PFSK-1 (cell line): ENCODE measurements at regions not wholly inside any gene's neighbourhood (a gene's known extent, or its start where the extent isn't known, plus 50 kb on each side); places are given as distances from the start of the nearest gene placed in this dataset.

Experiments
- POLR2AphosphoS5 ChIP-seq: IDR thresholded peaks from 2 replicates; pipeline ENCODE4 v1.6.1; 2012; ENCODE audit warnings: low read depth, mild to moderate bottlenecking, control low read depth, low read length, moderate library complexity
- SIN3A ChIP-seq: IDR thresholded peaks from 2 replicates; pipeline ENCODE4 v1.6.1; 2012; ENCODE audit warnings: mild to moderate bottlenecking, low read length, moderate library complexity, borderline replicate concordance; ENCODE audit not compliant: insufficient read depth
- TAF1 ChIP-seq: IDR thresholded peaks from 2 replicates; pipeline ENCODE4 v1.6.1; 2012; ENCODE audit warnings: low read length, control low read depth, borderline replicate concordance; ENCODE audit not compliant: insufficient read depth
- TF ChIP-seq, protein P1 (sequence below), 2 experiments: IDR thresholded peaks; 2 replicates each; pipeline versions ENCODE4 v1.6.1 to v1.8.0; 2011 to 2012; ENCODE audit warnings: low read depth in 2 of 2, low read length in 2 of 2, control low read depth in 1 of 2, inconsistent platforms in 1 of 2, mild to moderate bottlenecking in 1 of 2, moderate library complexity in 1 of 2; ENCODE audit not compliant: insufficient read depth in 1 of 2

DNA sequence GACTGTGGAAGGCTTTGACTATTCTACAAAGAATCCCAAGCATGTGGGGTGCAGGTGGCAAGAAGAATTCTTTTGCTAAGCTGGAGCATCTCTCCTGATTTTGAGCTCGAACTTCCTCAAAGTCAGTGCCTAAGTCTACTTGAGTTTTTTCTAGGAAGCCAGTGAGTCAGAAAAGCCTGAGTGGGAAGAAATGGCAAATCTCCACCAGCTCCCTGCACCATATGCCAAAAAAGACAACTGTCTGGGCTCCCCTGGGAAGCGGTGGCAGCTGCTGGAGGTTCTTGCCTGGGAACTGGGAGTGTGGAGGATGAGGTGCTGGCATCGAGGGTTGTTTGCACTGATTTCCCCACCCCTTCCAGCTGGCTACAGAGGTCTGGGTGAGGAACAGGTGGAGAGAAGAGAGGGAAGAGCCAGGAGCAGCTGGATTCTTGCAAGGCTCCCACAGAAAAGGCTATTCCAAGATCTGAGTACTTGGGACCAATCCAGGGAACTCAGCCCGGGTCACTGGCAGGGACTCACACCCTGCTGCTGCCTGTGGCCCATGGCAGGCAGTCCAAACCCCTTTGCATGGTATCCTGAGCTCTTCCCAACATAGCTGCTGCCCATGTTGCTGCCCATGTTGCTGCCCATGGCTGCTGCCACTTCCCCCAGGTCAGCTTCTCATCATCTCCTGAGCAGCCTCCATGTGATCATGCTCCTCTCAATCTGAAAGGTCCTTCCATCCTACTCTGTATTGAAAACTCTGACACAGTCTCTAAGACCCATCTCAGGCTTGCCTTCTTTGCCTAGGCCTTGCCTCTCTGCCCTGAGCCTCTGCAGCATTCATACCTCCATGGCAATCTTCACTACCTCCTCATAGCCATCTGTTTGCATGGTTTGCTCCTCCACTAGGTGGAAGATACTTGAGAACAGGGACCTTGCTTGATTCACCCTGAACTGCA lies 128.3 kb upstream of the SPATS2L start:
- no peak for TF ChIP-seq TAF1
- no peak for TF ChIP-seq POLR2AphosphoS5
- no peak for TF ChIP-seq SIN3A
- TF ChIP-seq, protein P1, sequence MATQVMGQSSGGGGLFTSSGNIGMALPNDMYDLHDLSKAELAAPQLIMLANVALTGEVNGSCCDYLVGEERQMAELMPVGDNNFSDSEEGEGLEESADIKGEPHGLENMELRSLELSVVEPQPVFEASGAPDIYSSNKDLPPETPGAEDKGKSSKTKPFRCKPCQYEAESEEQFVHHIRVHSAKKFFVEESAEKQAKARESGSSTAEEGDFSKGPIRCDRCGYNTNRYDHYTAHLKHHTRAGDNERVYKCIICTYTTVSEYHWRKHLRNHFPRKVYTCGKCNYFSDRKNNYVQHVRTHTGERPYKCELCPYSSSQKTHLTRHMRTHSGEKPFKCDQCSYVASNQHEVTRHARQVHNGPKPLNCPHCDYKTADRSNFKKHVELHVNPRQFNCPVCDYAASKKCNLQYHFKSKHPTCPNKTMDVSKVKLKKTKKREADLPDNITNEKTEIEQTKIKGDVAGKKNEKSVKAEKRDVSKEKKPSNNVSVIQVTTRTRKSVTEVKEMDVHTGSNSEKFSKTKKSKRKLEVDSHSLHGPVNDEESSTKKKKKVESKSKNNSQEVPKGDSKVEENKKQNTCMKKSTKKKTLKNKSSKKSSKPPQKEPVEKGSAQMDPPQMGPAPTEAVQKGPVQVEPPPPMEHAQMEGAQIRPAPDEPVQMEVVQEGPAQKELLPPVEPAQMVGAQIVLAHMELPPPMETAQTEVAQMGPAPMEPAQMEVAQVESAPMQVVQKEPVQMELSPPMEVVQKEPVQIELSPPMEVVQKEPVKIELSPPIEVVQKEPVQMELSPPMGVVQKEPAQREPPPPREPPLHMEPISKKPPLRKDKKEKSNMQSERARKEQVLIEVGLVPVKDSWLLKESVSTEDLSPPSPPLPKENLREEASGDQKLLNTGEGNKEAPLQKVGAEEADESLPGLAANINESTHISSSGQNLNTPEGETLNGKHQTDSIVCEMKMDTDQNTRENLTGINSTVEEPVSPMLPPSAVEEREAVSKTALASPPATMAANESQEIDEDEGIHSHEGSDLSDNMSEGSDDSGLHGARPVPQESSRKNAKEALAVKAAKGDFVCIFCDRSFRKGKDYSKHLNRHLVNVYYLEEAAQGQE (IDR thresholded peaks at IDR 0.05; ENCODE audit: insufficient read depth in 1 of 2, low read depth in 2 of 2, low read length in 2 of 2), result no peak
